DMS53 (cell line): ENCODE measurements at regions not wholly inside any gene's neighbourhood (a gene's known extent, or its start where the extent isn't known, plus 50 kb on each side); places are given as distances from the start of the nearest gene placed in this dataset.

Experiments
- DNase-seq: peaks from one replicate; lab custom pipeline; 2025; lab: John Stamatoyannopoulos, UW

DNA sequence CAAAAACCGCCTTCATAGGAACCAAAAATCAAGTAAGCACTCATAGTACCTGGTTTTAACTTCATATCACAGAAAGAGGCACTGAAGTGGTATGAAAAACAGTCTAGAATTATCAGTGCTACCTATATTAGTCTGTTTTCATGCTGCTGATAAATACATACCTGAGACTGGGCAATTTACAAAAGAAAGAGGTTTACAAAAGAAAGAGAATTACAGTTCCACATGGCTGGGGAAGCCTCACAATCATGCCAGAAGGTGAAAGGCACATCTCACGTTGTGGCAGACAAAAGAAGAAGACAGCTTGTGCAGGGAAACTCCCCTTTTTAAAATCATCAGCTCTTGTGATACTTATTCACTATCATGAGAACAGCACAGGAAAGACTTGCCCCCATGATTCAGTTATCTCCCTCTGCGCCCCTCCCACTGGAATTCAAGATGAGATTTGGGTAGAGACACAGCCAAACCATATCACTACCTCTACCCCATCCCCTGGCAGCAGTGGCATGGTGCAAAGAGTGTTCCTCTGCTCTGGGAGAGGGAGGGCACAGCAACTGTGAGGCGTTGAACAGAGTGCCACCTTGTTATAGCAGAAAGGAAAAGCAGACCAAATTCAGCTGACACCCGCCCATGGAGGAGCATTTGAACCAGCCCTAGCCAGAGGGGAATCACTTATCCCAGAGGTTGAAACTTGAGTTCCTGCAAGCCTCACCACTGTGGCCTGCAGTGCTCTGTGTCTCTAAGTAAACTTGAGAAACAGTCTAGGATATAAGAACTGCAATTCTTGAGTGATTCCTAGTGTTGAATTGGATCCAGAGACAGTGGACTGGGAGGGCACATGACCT, 61.9 kb upstream of the PTPRZ1 start:
- no peak for DNase-seq

GRCh38 chr7:121807078-121807477, 65.9 kb upstream of the PTPRZ1 start:
- no peak for DNase-seq

- no peak for DNase-seq
Observed at GRCh38 chr7:121803039-121803438, 69.9 kb upstream of the PTPRZ1 start.

- no peak for DNase-seq
Observed at GRCh38 chr7:121800916-121801675, 71.9 kb upstream of the PTPRZ1 start.

DNA sequence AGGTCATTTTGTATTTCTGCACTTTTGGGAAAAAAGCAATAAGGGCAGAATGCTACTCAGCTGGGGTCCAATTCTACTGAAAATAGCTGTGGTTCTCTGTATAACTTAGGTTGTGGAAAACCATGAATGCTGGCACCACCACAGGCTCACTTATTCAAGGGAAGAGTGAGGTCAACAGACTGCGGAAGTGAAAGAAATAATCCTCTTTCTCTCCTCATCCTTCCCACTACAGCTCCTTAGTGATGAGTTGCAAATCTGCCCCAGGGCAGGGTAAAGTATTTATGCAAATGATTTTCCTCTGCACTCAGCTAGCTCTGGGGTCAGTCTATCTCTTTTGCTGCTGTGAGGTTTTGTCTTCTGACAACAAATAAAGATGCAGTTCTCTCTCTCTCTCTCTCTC, 74.1 kb upstream of the PTPRZ1 start:
- no peak for DNase-seq

GRCh38 chr7:121798453-121798840, 74.5 kb upstream of the PTPRZ1 start:
- no peak for DNase-seq

GRCh38 chr7:121797657-121798452, 75.1 kb upstream of the PTPRZ1 start:
- peak; percentile 13 for DNase-seq

- no peak for DNase-seq
Observed at GRCh38 chr7:121796936-121797656, 75.9 kb upstream of the PTPRZ1 start.

DNA sequence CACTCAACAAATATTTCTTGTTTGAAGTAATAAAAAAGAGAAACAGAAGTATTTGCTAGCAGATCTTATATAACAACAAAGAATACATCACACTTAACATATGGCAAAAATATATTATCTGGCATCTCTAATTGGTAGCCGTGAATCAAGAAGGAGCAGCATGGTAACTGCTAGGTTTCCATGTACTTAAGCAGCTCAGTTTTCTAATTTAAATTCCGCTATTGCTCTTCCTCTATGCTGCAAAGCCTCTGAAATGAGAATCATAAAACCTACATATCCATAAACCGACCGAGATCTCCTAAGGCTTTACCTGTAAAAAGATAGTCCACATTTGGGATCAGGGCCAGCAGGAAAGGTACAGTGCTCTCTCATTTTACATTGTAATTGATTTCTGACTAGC, 76.6 kb upstream of the PTPRZ1 start:
- DNase-seq: no peak

DNA sequence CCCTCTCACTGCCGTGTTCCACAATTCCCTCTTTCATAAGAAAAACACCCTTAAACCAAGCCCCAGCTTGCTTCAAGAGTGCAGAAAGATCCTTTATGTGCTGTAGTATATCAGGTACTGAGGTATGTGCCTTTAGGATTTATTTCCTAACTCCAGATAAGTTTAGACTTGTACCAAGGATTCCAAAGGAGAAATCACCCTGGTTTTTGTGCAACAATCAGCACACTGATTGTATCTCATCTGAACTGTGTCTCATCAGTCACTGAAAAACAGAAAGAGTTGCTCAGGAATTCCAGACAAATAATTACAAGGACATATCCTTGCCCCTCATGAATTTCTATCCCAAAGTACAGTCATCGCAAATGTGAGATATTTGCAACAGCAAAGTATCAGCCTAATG, 77.2 kb upstream of the PTPRZ1 start:
- DNase-seq: no peak

- peak; percentile 11 for DNase-seq
Observed at GRCh38 chr7:121793716-121794115, 79.2 kb upstream of the PTPRZ1 start.

- no peak for DNase-seq
Observed at GRCh38 chr7:121777672-121778071, 95.3 kb upstream of the PTPRZ1 start.

GRCh38 chr7:121774563-121774962, 98.4 kb upstream of the PTPRZ1 start:
- DNase-seq: no peak

DNA sequence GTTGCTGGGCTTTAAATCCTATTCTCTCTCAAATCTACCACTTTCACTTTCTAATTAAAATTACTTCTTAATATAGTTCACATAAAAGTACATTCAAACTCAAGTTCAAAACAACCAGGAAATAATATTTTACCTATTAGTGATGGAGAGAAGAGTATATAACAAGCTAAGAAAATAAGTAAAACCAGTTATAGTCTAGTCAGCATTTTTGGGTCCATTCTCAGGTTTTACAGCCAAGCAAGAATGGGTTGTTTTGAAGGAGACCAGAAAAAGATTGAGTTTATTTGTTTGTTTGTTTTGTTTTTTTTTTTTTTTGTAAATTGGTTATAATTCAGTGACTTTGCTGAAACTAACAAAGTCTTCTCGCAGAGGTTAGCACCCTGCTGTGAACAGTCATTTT, 106.3 kb upstream of the PTPRZ1 start:
- no peak for DNase-seq

- DNase-seq: peak; percentile 18
Observed at GRCh38 chr7:121761399-121761798, 111.6 kb upstream of the PTPRZ1 start.

GRCh38 chr7:121755818-121756552, 117.0 kb upstream of the PTPRZ1 start:
- peak; percentile 87 for DNase-seq

- peak; percentile 49 for DNase-seq
Observed at GRCh38 chr7:121755286-121755685, 117.7 kb upstream of the PTPRZ1 start.

DNA sequence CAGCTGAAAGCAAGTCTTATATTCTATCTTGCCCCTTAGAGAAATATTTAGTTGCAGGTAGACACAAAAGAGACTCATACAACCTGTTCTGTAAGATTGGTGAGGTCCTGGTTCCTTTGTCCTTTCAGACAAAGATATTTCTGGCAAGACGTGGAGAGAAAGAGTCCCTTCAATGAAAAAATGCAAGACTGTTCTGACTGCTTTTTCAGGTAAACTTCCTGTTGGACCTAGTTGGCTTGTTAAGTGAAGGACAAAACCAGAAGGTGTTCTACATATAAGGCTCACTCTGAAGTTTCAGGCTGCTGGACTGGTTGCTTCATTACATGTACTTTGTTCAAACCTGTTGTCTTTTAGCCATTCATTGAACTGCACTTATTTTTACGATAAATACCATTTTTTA, 119.0 kb upstream of the PTPRZ1 start:
- peak; percentile 89 for DNase-seq

DNA sequence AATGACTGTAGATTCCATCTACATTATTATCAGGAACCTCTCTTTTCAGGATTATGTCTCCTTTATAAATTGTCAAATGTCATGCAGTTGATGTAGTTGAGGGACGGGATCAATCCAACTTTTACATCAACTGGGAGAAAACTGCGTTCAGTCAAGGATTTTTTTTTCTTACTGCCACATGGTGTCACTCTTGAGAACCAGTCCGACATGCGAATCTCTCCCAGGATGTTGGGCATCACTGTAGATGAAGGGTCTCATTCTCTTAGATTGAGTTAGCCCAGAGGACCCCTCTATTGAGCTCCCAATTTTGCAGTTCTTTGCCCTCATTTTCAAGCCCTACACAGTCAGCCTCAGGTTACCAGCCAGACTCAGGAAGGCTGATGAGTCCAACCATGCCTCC, 120.3 kb upstream of the PTPRZ1 start:
- peak; percentile 57 for DNase-seq

GRCh38 chr7:121748546-121748945, 124.4 kb upstream of the PTPRZ1 start:
- DNase-seq: no peak

DNA sequence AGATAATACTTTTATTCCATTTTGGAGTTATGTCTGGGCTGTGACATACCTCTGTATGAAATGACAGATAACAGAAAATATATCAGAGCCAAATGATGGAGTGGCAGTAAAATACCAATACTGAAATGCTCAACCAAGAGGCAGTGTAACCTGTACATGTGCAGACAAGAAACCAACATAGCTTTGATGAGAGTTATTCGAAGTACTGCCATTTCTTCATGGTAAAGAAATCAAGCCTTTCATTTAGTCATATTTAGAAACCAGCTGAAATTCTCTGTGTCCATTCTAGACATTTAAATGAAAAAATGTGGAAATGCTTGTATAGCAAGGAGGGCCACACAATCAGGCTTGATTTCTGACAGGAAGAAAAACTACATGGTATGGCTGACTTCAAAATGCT, 127.1 kb upstream of the PTPRZ1 start:
- no peak for DNase-seq
